ENCODE measurements at regions not wholly inside any gene's neighbourhood (a gene's known extent, or its start where the extent isn't known, plus 50 kb on each side); places are given as distances from the start of the nearest gene placed in this dataset.

GRCh38 chr7:68401313-68401712 is 1197.0 kb upstream of the AUTS2 start:
- TF ChIP-seq SIN3A (IDR thresholded peaks at IDR 0.05; ENCODE audit: borderline replicate concordance, insufficient read depth, low read length) (no peak), REST (IDR thresholded peaks at IDR 0.05; ENCODE audit: insufficient read depth in 1 of 2, low read depth in 2 of 2, low read length in 2 of 2) (no peak)

Measured in PFSK-1 (cell line).